NAMALWA (cell line): ENCODE measurements at regions not wholly inside any gene's neighbourhood (a gene's known extent, or its start where the extent isn't known, plus 50 kb on each side); places are given as distances from the start of the nearest gene placed in this dataset.

Experiments
- DNase-seq: peaks from one replicate; pipeline ENCODE4 v3.0.0-alpha.2; 2015; ENCODE audit warnings: low spot score

DNA sequence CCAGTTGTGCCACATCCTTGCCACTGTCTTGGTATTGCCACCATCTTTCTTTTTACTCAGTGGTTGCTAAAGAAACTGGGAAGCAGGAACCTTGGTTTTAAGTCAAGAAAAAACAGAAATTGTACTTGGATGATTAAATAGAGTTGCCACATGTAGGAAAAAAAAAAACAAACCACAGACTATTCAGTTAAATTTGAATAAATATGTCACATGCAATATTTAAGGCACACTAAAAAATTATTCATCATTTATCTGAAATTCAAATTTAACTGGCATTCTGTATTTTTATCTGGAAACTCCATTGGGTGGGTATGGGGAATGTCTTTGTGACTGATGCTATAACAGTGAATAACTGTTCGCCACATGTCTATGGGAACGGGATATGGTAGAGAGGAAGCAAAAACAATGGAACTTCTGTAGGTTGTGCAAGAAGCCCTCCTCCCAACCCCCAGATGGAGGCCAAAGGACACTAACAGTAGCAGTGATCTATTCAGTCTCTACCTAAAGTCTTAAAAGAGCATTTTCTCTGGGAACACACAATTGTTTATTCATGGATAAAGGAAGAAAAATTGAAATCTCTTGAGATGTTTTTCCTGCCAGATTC, 57.0 kb upstream of the PLAC8 start:
- DNase-seq, result no peak

DNA sequence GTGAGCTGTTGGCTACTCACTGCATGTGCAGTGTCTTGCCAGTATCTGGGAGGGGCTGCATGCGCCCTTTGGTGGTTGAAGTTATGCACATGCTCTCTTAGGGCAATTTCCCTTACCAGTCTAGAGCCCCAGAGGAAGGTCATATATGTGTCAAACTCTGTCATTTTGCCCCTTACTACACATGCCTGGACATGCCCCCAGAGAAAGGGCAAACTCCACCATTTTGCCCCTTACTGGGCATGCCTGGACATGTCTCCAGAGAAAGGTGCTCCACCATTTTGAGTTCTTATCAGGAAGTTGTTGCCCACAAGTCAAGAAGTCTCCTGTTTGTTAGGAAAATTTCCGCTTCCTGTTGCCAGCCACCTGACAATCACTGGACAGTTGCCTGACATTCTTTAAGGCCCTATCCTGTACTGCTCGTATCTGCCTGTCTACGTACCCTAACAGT, 56.4 kb upstream of the PLAC8 start:
- no peak for DNase-seq
